ENCODE measurements at regions not wholly inside any gene's neighbourhood (a gene's known extent, or its start where the extent isn't known, plus 50 kb on each side); places are given as distances from the start of the nearest gene placed in this dataset.

DNA sequence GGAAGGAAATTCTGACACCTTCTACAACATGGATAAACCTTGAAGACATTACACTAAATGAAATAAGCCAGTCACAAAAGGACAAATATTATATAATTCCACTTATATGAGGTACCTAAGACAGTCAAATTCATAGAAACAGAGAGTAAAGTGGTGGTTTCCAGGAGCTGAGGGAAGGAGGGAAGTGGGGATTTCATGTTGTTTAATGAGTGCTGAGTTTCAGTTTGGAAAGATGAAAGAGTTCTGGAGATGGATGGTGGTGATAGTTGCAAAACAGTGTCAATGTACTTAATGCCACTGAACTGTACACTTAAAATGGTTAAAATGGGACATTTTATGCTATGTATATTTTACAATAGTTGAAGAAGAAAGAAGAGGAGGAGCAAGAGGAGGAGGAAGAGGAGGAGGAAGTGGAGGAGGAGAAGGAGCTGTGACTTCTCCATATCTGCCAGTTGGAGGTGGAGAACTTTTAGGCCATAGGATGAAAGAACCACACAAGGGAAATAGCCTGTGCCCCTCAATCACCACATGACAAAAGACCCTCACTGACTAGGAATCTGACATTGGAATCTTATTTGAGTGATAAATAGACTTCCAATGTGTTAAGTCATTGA, 55.3 kb upstream of the LGALSL start:
- TF ChIP-seq POLR2A (IDR thresholded peaks at IDR 0.05) (no peak), CTCF (IDR thresholded peaks at IDR 0.05) (no peak)
